Panc1 (cell line): ENCODE measurements at regions not wholly inside any gene's neighbourhood (a gene's known extent, or its start where the extent isn't known, plus 50 kb on each side); places are given as distances from the start of the nearest gene placed in this dataset.
"Not testable (repeated sequence)": the region's sequence is repeated elsewhere in the genome, so short reads cannot be mapped to it uniquely, and the experiment has no call there.

Source experiments
- ATAC-seq: fragments of 200-7000 bp; cut with Tn5 transposase; 2 replicates; pipeline ENCODE4 v1.9.1; 2020; ENCODE audit warnings: mild to moderate bottlenecking, moderate library complexity
- BruUV-seq: library from RNA; stranded (reverse); fragments of 400-500 nt; replicated peaks from 2 replicates; lab custom pipeline; 2021; lab: Mats Ljungman, UMichigan
- CTCF ChIA-PET: fragments of 300-600 bp; sonication (Branson Sonifier 250); formaldehyde crosslinking; loops from one replicate; lab custom pipeline; 2022; ENCODE audit warnings: antibody characterized with exemption; lab: Charles Lee
- POLR2A ChIA-PET: fragments of 300-600 bp; sonication (Branson Sonifier 250); formaldehyde crosslinking; loops from one replicate; lab custom pipeline; 2022; ENCODE audit warnings: antibody characterized with exemption; lab: Charles Lee
- DNase-seq: peaks from one replicate; pipeline ENCODE4 v3.0.0-alpha.2; 2010; ENCODE audit warnings: low read depth, low spot score
- H3K27ac ChIP-seq: 2 replicates; pipeline ENCODE4 v1.5.1; 2011; ENCODE audit warnings: mild to moderate bottlenecking, low read length, inconsistent platforms
- H3K27me3 ChIP-seq: fragments of 200-500 bp; sonication (Bioruptor generic); 2 replicates; pipeline ENCODE4 v1.6.0; 2014; ENCODE audit warnings: low read length, inconsistent platforms; ENCODE audit not compliant: control insufficient read depth, insufficient read depth
- H3K36me3 ChIP-seq: fragments of 200-500 bp; sonication (Bioruptor generic); 2 replicates; pipeline ENCODE4 v1.5.1; 2014; ENCODE audit warnings: inconsistent platforms, mild to moderate bottlenecking, low read length, moderate library complexity; ENCODE audit not compliant: control insufficient read depth, insufficient read depth
- H3K4me1 ChIP-seq: 2 replicates; pipeline ENCODE4 v1.5.1; 2011; ENCODE audit warnings: inconsistent platforms, mild to moderate bottlenecking, low read length, moderate library complexity; ENCODE audit not compliant: control insufficient read depth, insufficient read depth
- H3K4me3 ChIP-seq, 2 experiments: 2 replicates each; pipeline ENCODE4 v1.5.1; 2011 to 2012; ENCODE audit warnings: low read depth in 2 of 2, low read length in 2 of 2, mild to moderate bottlenecking in 2 of 2, inconsistent platforms in 1 of 2, moderate library complexity in 1 of 2
- H3K9me3 ChIP-seq: fragments of 200-500 bp; sonication (Bioruptor generic); 2 replicates; pipeline ENCODE4 v1.5.1; 2014; ENCODE audit warnings: low read depth, mild to moderate bottlenecking, inconsistent platforms, low read length, moderate library complexity; ENCODE audit not compliant: control insufficient read depth, insufficient read depth
- CTCF ChIP-seq: fragments of 450-650 bp; IDR thresholded peaks from 2 replicates; pipeline ENCODE4 v1.5.1; 2017; ENCODE audit warnings: mild to moderate bottlenecking
- POLR2AphosphoS5 ChIP-seq: IDR thresholded peaks from 2 replicates; pipeline ENCODE4 v1.6.1; 2012; ENCODE audit warnings: mild to moderate bottlenecking, low read depth, low read length, moderate library complexity
- REST ChIP-seq, 2 experiments: IDR thresholded peaks; 2 replicates each; pipeline ENCODE4 v1.6.1; 2011 to 2012; ENCODE audit warnings: low read depth in 2 of 2, control low read depth in 1 of 2, low read length in 1 of 2, mild to moderate bottlenecking in 1 of 2, moderate library complexity in 1 of 2; ENCODE audit not compliant: insufficient read depth in 1 of 2
- TCF7L2 ChIP-seq: IDR thresholded peaks from 2 replicates; pipeline ENCODE4 v1.6.1; 2011; ENCODE audit warnings: mild to moderate bottlenecking, low read depth, low read length, inconsistent platforms
- in situ Hi-C: cut with HindIII; loops from 2 replicates; pipeline ENCODE4 v1.10.0; 2016; ENCODE audit warnings: low sequenced_read_pairs, low pct_unique_long_range_greater_than_20kb
- intact Hi-C: fragments of 100-400 bp; cut with micrococcal nuclease; formaldehyde crosslinking; loops from one replicate; pipeline ENCODE4 v1.10.0; 2022; ENCODE audit not compliant: unreplicated experiment

- in situ Hi-C loops (no loop called here), intact Hi-C loops (no loop called here)
- Histone ChIP-seq H3K36me3 (no peaks in the 10 kb centered on the region), H3K9me3 (no peaks in the 10 kb centered on the region), H3K27me3 (no peaks in the 10 kb centered on the region), H3K27ac (no peak overlapping the region), H3K4me3 (no peak overlapping the region), H3K4me1 (no peaks in the 10 kb centered on the region)
- TF ChIP-seq CTCF, result no peak
- no peak for TF ChIP-seq POLR2AphosphoS5
- ChIA-PET CTCF (no interaction called here), POLR2A (no interaction called here)
- DNase-seq (no peak), ATAC-seq (no peak)
- BruUV-seq, result no TSS peak
Measured at GRCh38 chr18:6570581-6571238, 156.0 kb upstream of the L3MBTL4 start.

- TF ChIP-seq TCF7L2 (no peak), REST (IDR thresholded peaks at IDR 0.05; ENCODE audit: insufficient read depth in 1 of 2, low read depth in 2 of 2, low read length in 1 of 2) (no peak)
- Histone ChIP-seq H3K27ac (no peak overlapping the region), H3K4me3 (no peak overlapping the region), H3K27me3 (no peaks in the 10 kb centered on the region), H3K9me3 (no peaks in the 10 kb centered on the region), H3K4me1 (no peaks in the 10 kb centered on the region), H3K36me3 (no peaks in the 10 kb centered on the region)
- ATAC-seq (no peak), DNase-seq (no peak)
- in situ Hi-C loops, result no loop called here
- intact Hi-C loops, result no loop called here
- no TSS peak for BruUV-seq
- POLR2A ChIA-PET, result no interaction called here
- CTCF ChIA-PET, result no interaction called here
Measured at GRCh38 chr18:6571239-6571602, 156.5 kb upstream of the L3MBTL4 start.

- H3K27me3 ChIP-seq, H3K4me3 ChIP-seq, intact Hi-C loops, BruUV-seq, in situ Hi-C loops, H3K36me3 ChIP-seq, CTCF ChIA-PET, POLR2A ChIA-PET, H3K4me1 ChIP-seq, H3K9me3 ChIP-seq, DNase-seq, H3K27ac ChIP-seq, ATAC-seq: not testable (repeated sequence)
Measured at GRCh38 chr18:6572192-6572591, 157.3 kb upstream of the ARHGAP28 start.
